ENCODE measurements at regions not wholly inside any gene's neighbourhood (a gene's known extent, or its start where the extent isn't known, plus 50 kb on each side); places are given as distances from the start of the nearest gene placed in this dataset.

DNA sequence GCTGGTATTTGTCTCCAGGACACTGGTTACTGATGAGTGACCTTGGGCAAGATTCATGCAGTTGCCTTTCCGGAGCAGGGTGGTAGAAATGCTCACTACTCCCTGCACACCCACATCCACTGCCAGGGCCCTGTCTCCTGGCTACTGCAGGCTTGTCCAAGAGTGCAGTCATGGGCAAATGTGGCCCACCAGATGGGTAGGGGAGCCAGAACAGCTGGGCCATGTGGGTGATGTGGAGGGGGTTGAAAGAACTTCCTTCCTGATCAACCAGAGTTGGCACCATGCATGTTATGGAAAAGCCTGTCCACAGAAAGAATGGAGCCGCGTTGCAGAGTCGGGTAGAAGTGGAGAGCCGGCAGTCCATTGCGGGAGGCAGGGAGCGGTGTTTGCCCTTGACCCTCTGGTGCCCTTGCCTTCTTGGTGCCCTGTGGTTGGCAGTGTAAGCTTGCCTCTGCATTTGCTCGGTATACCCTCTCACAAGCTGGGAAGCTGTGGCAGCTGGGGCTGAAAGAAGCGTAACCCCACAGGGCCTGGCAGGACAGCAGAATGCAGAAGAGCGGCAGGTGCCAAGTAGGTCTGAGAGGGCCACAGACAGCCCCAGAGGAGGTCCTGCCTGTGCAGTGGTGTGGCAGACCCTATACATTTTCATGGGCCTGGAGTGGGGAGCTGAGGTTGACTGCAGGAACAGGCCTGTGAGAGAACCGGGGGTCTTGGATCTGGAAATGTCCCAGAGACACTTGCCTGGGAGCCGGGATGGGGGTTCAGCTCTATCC lies 253.2 kb downstream of the TFCP2L1 start:
- TF ChIP-seq TARDBP (IDR thresholded peaks at IDR 0.05) (no peak), SP1 (IDR thresholded peaks at IDR 0.05) (no peak), FOXM1 (IDR thresholded peaks at IDR 0.05; ENCODE audit: borderline replicate concordance) (no peak), ARNT (IDR thresholded peaks at IDR 0.05) (no peak), CTBP1 (IDR thresholded peaks at IDR 0.05; ENCODE audit: borderline replicate concordance) (no peak), HDGF (IDR thresholded peaks at IDR 0.05; ENCODE audit: borderline replicate concordance) (no peak)
